Peyer's patch (tissue), 4 donors: ENCODE measurements at regions not wholly inside any gene's neighbourhood (a gene's known extent, or its start where the extent isn't known, plus 50 kb on each side); places are given as distances from the start of the nearest gene placed in this dataset.

Source experiments
- DNase-seq, 3 donors: peaks; one replicate each; pipeline ENCODE4 v3.0.0-alpha.2; 2017 to 2019
- H3K27ac ChIP-seq, 4 donors: fragments of 200-600 bp; sonication (generic); one replicate each; pipeline ENCODE4 v1.5.1; 2016 to 2019
- H3K27me3 ChIP-seq, 2 donors: fragments of 200-600 bp; sonication (generic); one replicate each; pipeline ENCODE4 v1.5.1; 2019
- H3K36me3 ChIP-seq, 3 donors: fragments of 200-600 bp; sonication (generic); one replicate each; pipeline ENCODE4 v1.5.1; 2016 to 2019
- H3K4me1 ChIP-seq, 4 donors: fragments of 200-600 bp; sonication (generic); one replicate each; pipeline ENCODE4 v1.5.1; 2016 to 2019
- H3K4me3 ChIP-seq, 4 donors: fragments of 200-600 bp; sonication (generic); 1 replicate in 3 of 4; 2 replicates in 1 of 4; pipeline ENCODE4 v1.5.1; 2016 to 2019; ENCODE audit warnings: mild to moderate bottlenecking in 1 of 4
- H3K9me3 ChIP-seq, 4 donors: fragments of 200-600 bp; sonication (generic); one replicate each; pipeline ENCODE4 v1.5.1; 2016 to 2019; ENCODE audit warnings: mild to moderate bottlenecking in 1 of 4
- CTCF ChIP-seq, 6 experiments: fragments of 450-650 bp in 4 of 6; fragments of 200-600 bp in 2 of 6; sonication (generic) in 1 of 6; IDR thresholded peaks; one replicate each; pipeline ENCODE4 v1.5.1; 2017 to 2019; ENCODE audit warnings: antibody characterized with exemption in 6 of 6, mild to moderate bottlenecking in 3 of 6, moderate library complexity in 1 of 6
- POLR2A ChIP-seq, 2 donors: fragments of 450-650 bp; IDR thresholded peaks; one replicate each; pipeline ENCODE4 v1.5.1; 2017; ENCODE audit warnings: antibody characterized with exemption in 2 of 2, mild to moderate bottlenecking in 2 of 2, moderate library complexity in 2 of 2

- no peak overlapping the region for H3K27ac ChIP-seq
- no peak for DNase-seq
- no peaks in the 10 kb centered on the region for H3K27me3 ChIP-seq
- no peaks in the 10 kb centered on the region for H3K9me3 ChIP-seq
- H3K36me3 ChIP-seq: no peaks in the 10 kb centered on the region
- peaks cover 0 to 7% (median 0%) of the 10 kb centered on the region in 4 donors for H3K4me1 ChIP-seq
- no peak overlapping the region for H3K4me3 ChIP-seq
- TF ChIP-seq CTCF (IDR thresholded peaks at IDR 0.05) (no peak), POLR2A (IDR thresholded peaks at IDR 0.05) (no peak)
Measured at GRCh38 chr15:62877276-62877857, 165.2 kb upstream of the TPM1 start.

- no peak overlapping the region for H3K27ac ChIP-seq
- H3K4me3 ChIP-seq: no peak overlapping the region
- no peak for TF ChIP-seq POLR2A (IDR thresholded peaks at IDR 0.05)
- TF ChIP-seq CTCF (IDR thresholded peaks at IDR 0.05): no peak
- no peaks in the 10 kb centered on the region for H3K36me3 ChIP-seq
- peaks cover 0 to 7% (median 0%) of the 10 kb centered on the region in 4 donors for H3K4me1 ChIP-seq
- no peak for DNase-seq
- H3K9me3 ChIP-seq: no peaks in the 10 kb centered on the region
- H3K27me3 ChIP-seq: no peaks in the 10 kb centered on the region
Measured at GRCh38 chr15:62878070-62878469, 164.5 kb upstream of the TPM1 start.

- TF ChIP-seq POLR2A (IDR thresholded peaks at IDR 0.05) (no peak), CTCF (IDR thresholded peaks at IDR 0.05) (no peak)
- no peak for DNase-seq
- peak overlapping the region in 1 of 4 donors; percentile 38 for H3K27ac ChIP-seq
- H3K36me3 ChIP-seq: no peaks in the 10 kb centered on the region
- no peaks in the 10 kb centered on the region for H3K9me3 ChIP-seq
- H3K4me3 ChIP-seq: no peak overlapping the region
- H3K27me3 ChIP-seq: no peaks in the 10 kb centered on the region
- peaks cover 0 to 7% (median 0%) of the 10 kb centered on the region in 4 donors for H3K4me1 ChIP-seq
Measured at GRCh38 chr15:62879770-62880169, 162.8 kb upstream of the TPM1 start.

GRCh38 chr15:62880278-62880677 is 162.3 kb upstream of the TPM1 start:
- Histone ChIP-seq H3K36me3 (no peaks in the 10 kb centered on the region), H3K4me3 (no peak overlapping the region), H3K27ac (peak overlapping the region in 1 of 4 donors; percentile 38)

GRCh38 chr15:62881056-62881455 is 161.5 kb upstream of the TPM1 start:
- H3K36me3 ChIP-seq: no peaks in the 10 kb centered on the region
- H3K4me3 ChIP-seq: no peak overlapping the region
- H3K27ac ChIP-seq: no peak overlapping the region
- no peaks in the 10 kb centered on the region for H3K27me3 ChIP-seq
- DNase-seq: no peak
- peaks cover 0 to 7% (median 0%) of the 10 kb centered on the region in 4 donors for H3K4me1 ChIP-seq
- TF ChIP-seq POLR2A (IDR thresholded peaks at IDR 0.05): no peak
- TF ChIP-seq CTCF (IDR thresholded peaks at IDR 0.05): no peak
- no peaks in the 10 kb centered on the region for H3K9me3 ChIP-seq

More at GRCh38 chr15:62880278-62880677, 162.3 kb upstream of the TPM1 start:
- TF ChIP-seq CTCF (IDR thresholded peaks at IDR 0.05) (no peak), POLR2A (IDR thresholded peaks at IDR 0.05) (no peak)
- no peak for DNase-seq
- no peaks in the 10 kb centered on the region for H3K9me3 ChIP-seq
- H3K4me1 ChIP-seq: peaks cover 0 to 7% (median 0%) of the 10 kb centered on the region in 4 donors
- H3K27me3 ChIP-seq: no peaks in the 10 kb centered on the region
